GM23338 (cell line): ENCODE measurements at regions not wholly inside any gene's neighbourhood (a gene's known extent, or its start where the extent isn't known, plus 50 kb on each side); places are given as distances from the start of the nearest gene placed in this dataset.

ENCODE experiments used
- ATAC-seq: fragments of 200-7000 bp; cut with Tn5 transposase; 3 replicates; pipeline ENCODE4 v1.9.1; 2020
- DNase-seq: peaks from one replicate; pipeline ENCODE4 v3.0.0-alpha.2; 2015; ENCODE audit warnings: low spot score
- H2AFZ ChIP-seq: fragments of 200-600 bp; sonication (generic); 2 replicates; pipeline ENCODE4 v1.8.0; 2016; ENCODE audit warnings: antibody characterized with exemption, mild to moderate bottlenecking, moderate library complexity
- H3F3A ChIP-seq: fragments of 200-600 bp; sonication (generic); replicated peaks from 2 replicates; pipeline ENCODE4 v1.8.0; 2017; ENCODE audit warnings: antibody characterized with exemption, mixed run types, low read depth
- H3K27ac ChIP-seq: fragments of 200-600 bp; sonication (generic); 2 replicates; pipeline ENCODE4 v1.6.1; 2016; ENCODE audit warnings: low read depth
- H3K27me3 ChIP-seq: fragments of 200-600 bp; sonication (generic); 2 replicates; pipeline ENCODE4 v1.8.0; 2016; ENCODE audit warnings: mild to moderate bottlenecking, mixed run types, moderate library complexity; ENCODE audit not compliant: insufficient read depth
- H3K36me3 ChIP-seq: fragments of 200-600 bp; sonication (generic); 2 replicates; pipeline ENCODE4 v1.8.0; 2016; ENCODE audit warnings: mild to moderate bottlenecking; ENCODE audit not compliant: insufficient read depth
- H3K4me1 ChIP-seq: fragments of 200-600 bp; sonication (generic); 2 replicates; pipeline ENCODE4 v1.8.0; 2016; ENCODE audit warnings: mild to moderate bottlenecking, moderate library complexity; ENCODE audit not compliant: insufficient read depth
- H3K4me2 ChIP-seq: fragments of 200-600 bp; sonication (generic); 2 replicates; pipeline ENCODE4 v1.7.1; 2017; ENCODE audit warnings: mixed run types
- H3K4me3 ChIP-seq: fragments of 200-600 bp; sonication (generic); 2 replicates; pipeline ENCODE4 v1.6.1; 2016; ENCODE audit warnings: mixed run types
- H3K79me2 ChIP-seq: fragments of 200-600 bp; sonication (generic); replicated peaks from 2 replicates; pipeline ENCODE4 v1.8.0; 2017; ENCODE audit warnings: mild to moderate bottlenecking; ENCODE audit not compliant: insufficient read depth
- H3K9me2 ChIP-seq: fragments of 200-600 bp; sonication (generic); 2 replicates; pipeline ENCODE4 v1.8.0; 2017; ENCODE audit not compliant: insufficient read depth
- H4K20me1 ChIP-seq: fragments of 200-600 bp; sonication (generic); replicated peaks from 2 replicates; pipeline ENCODE4 v1.8.0; 2017; ENCODE audit warnings: mild to moderate bottlenecking; ENCODE audit not compliant: insufficient read depth
- H3K27ac Mint-ChIP-seq: 2 replicates; pipeline ENCODE4 v1.8.0; 2020; ENCODE audit warnings: inconsistent platforms, mild to moderate bottlenecking, moderate library complexity, mixed read lengths
- H3K27me3 Mint-ChIP-seq: 3 replicates; pipeline ENCODE4 v1.8.0; 2022; ENCODE audit warnings: low read depth, mild to moderate bottlenecking, moderate library complexity, mixed read lengths, inconsistent platforms; ENCODE audit not compliant: insufficient read depth, poor library complexity
- H3K36me3 Mint-ChIP-seq: 3 replicates; pipeline ENCODE4 v1.8.0; 2021; ENCODE audit warnings: low read depth, mild to moderate bottlenecking, inconsistent platforms, moderate library complexity, mixed read lengths
- H3K4me1 Mint-ChIP-seq: 3 replicates; pipeline ENCODE4 v1.8.0; 2020; ENCODE audit warnings: mild to moderate bottlenecking, inconsistent platforms, mixed read lengths
- H3K4me3 Mint-ChIP-seq: 3 replicates; pipeline ENCODE4 v1.8.0; 2021; ENCODE audit warnings: moderate library complexity, mild to moderate bottlenecking, inconsistent platforms, mixed read lengths
- H3K9me3 Mint-ChIP-seq: 3 replicates; pipeline ENCODE4 v1.8.0; 2020; ENCODE audit warnings: moderate library complexity, mild to moderate bottlenecking, inconsistent platforms, mixed read lengths
- CREB1 ChIP-seq: fragments of 250-450 bp; sonication (Bioruptor Pico); IDR thresholded peaks from 2 replicates; pipeline ENCODE4 v1.5.0; 2020; ENCODE audit warnings: low read depth, mild to moderate bottlenecking, moderate library complexity
- CTCF ChIP-seq, 2 experiments: fragments of 200-600 bp in 1 of 2; sonication (generic) in 1 of 2; conservative IDR thresholded peaks; 2 replicates each; pipeline versions ENCODE4 v1.5.1 to v1.6.1; 2016 to 2017; ENCODE audit warnings: antibody characterized with exemption in 2 of 2, low read depth in 2 of 2, mild to moderate bottlenecking in 2 of 2, moderate library complexity in 1 of 2
- ETS1 ChIP-seq: IDR thresholded peaks from 2 replicates; pipeline ENCODE4 v1.6.1; 2016; ENCODE audit warnings: antibody characterized with exemption
- EZH2phosphoT487 ChIP-seq: fragments of 200-600 bp; sonication (generic); IDR thresholded peaks from one replicate; pipeline ENCODE4 v1.8.1; 2018; ENCODE audit warnings: antibody characterized with exemption; ENCODE audit not compliant: unreplicated experiment
- JUNB ChIP-seq: IDR thresholded peaks from one replicate; pipeline ENCODE4 v1.6.1; 2016; ENCODE audit warnings: antibody characterized with exemption; ENCODE audit not compliant: unreplicated experiment
- POLR2AphosphoS5 ChIP-seq: IDR thresholded peaks from 2 replicates; pipeline ENCODE4 v1.6.1; 2016; ENCODE audit warnings: antibody characterized with exemption, low read depth
- STAT1 ChIP-seq: IDR thresholded peaks from one replicate; pipeline ENCODE4 v1.6.1; 2016; ENCODE audit warnings: antibody characterized with exemption; ENCODE audit not compliant: unreplicated experiment
- ZNF331 ChIP-seq: fragments of 250-450 bp; sonication (Bioruptor Pico); IDR thresholded peaks from 2 replicates; pipeline ENCODE4 v1.5.0; 2020; ENCODE audit warnings: low read depth, mild to moderate bottlenecking, moderate library complexity
- TF ChIP-seq, protein P1 (sequence below): IDR thresholded peaks from one replicate; pipeline ENCODE4 v1.6.1; 2018; ENCODE audit warnings: antibody characterized with exemption; ENCODE audit not compliant: unreplicated experiment

DNA sequence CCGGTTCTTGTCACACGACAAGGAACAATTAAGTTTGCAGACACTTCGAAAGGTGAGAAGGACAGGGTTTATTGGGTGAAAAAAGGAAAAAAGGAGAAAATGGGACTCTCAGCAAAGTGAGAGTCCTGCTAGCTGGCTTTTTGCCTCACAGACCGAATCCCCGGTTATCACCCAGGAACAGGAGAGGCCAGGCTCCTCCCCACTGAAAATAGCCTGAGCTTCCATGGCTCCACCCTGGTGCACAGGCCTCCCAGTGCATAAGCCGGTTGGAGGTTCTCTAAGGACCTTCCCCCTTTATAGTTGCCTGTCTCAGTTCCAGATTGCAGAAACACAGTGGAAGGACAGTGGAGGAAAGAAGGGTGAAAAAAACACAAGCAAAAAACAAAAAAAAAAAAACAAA is 571.7 kb downstream of the KCTD12 start (continued):
- TF ChIP-seq, protein P1, sequence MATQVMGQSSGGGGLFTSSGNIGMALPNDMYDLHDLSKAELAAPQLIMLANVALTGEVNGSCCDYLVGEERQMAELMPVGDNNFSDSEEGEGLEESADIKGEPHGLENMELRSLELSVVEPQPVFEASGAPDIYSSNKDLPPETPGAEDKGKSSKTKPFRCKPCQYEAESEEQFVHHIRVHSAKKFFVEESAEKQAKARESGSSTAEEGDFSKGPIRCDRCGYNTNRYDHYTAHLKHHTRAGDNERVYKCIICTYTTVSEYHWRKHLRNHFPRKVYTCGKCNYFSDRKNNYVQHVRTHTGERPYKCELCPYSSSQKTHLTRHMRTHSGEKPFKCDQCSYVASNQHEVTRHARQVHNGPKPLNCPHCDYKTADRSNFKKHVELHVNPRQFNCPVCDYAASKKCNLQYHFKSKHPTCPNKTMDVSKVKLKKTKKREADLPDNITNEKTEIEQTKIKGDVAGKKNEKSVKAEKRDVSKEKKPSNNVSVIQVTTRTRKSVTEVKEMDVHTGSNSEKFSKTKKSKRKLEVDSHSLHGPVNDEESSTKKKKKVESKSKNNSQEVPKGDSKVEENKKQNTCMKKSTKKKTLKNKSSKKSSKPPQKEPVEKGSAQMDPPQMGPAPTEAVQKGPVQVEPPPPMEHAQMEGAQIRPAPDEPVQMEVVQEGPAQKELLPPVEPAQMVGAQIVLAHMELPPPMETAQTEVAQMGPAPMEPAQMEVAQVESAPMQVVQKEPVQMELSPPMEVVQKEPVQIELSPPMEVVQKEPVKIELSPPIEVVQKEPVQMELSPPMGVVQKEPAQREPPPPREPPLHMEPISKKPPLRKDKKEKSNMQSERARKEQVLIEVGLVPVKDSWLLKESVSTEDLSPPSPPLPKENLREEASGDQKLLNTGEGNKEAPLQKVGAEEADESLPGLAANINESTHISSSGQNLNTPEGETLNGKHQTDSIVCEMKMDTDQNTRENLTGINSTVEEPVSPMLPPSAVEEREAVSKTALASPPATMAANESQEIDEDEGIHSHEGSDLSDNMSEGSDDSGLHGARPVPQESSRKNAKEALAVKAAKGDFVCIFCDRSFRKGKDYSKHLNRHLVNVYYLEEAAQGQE = no peak
- no peak for TF ChIP-seq JUNB

DNA sequence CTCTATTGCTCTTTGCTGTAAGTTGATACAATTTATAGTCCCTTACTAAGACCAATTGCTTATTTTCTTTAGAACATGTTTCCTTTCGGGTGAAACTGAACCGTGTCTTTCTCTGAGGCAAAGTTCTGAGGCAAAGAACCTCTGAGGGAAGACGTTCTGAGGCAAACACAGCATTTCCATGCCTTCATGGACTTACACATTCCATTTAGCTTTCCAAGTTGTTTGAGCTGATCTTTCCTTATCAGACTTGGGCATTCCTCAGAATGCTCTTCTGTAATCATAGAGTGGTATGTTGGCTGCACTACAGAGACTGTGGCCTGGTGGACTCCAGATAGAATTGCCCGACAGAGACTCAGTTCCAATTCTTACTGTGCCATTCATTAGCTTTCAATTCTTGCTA is 579.1 kb downstream of the KCTD12 start:
- no peaks in the 10 kb centered on the region for H3K9me2 ChIP-seq
- H3F3A ChIP-seq = no peaks in the 10 kb centered on the region
- H3K4me3 ChIP-seq = no peak overlapping the region
- no peaks in the 10 kb centered on the region for H4K20me1 ChIP-seq
- H3K36me3 Mint-ChIP-seq = no peaks in the 10 kb centered on the region
- no peaks in the 10 kb centered on the region for H3K36me3 ChIP-seq
- H3K27me3 ChIP-seq = no peaks in the 10 kb centered on the region
- H3K4me3 Mint-ChIP-seq = no peak overlapping the region
- DNase-seq (no peak), ATAC-seq (no peak)
- H3K79me2 ChIP-seq = no peaks in the 10 kb centered on the region
- H3K4me1 ChIP-seq = no peaks in the 10 kb centered on the region
- H2AFZ ChIP-seq = no peak overlapping the region; the same call in 1 of the 2 replicates
- no peaks in the 10 kb centered on the region for H3K27me3 Mint-ChIP-seq
- no peak overlapping the region for H3K27ac ChIP-seq
- H3K9me3 Mint-ChIP-seq = no peaks in the 10 kb centered on the region
- TF ChIP-seq POLR2AphosphoS5 = no peak
- TF ChIP-seq CREB1 (CRISPR knock-in tag) = no peak
- no peak for TF ChIP-seq STAT1
- TF ChIP-seq, protein P1 = no peak
- no peak for TF ChIP-seq ZNF331
- TF ChIP-seq CTCF (conservative IDR thresholded peaks at IDR 0.05; ENCODE audit: low read depth in 2 of 2) = no peak
- TF ChIP-seq ETS1 = no peak
- no peak for TF ChIP-seq EZH2phosphoT487
- H3K4me2 ChIP-seq = no peak overlapping the region
- no peak overlapping the region for H3K27ac Mint-ChIP-seq
- no peaks in the 10 kb centered on the region for H3K4me1 Mint-ChIP-seq
